Gastroesophageal sphincter (tissue), 3 donors: ENCODE measurements at regions not wholly inside any gene's neighbourhood (a gene's known extent, or its start where the extent isn't known, plus 50 kb on each side); places are given as distances from the start of the nearest gene placed in this dataset.

ENCODE experiments used
- POLR2A ChIP-seq, 2 donors: fragments of 450-650 bp; IDR thresholded peaks; one replicate each; pipeline ENCODE4 v1.6.1; 2017; ENCODE audit warnings: antibody characterized with exemption in 2 of 2, mild to moderate bottlenecking in 2 of 2, moderate library complexity in 1 of 2
- POLR2AphosphoS5 ChIP-seq: sonication (generic); formaldehyde crosslinking; IDR thresholded peaks from one replicate; pipeline ENCODE4 v1.6.1; 2017; ENCODE audit warnings: antibody characterized with exemption
- TF ChIP-seq, protein P1 (sequence below), 4 experiments: fragments of 200-600 bp in 2 of 4; fragments of 450-650 bp in 2 of 4; sonication (generic) in 1 of 4; IDR thresholded peaks; one replicate each; pipeline ENCODE4 v1.5.1; 2017 to 2019; ENCODE audit warnings: antibody characterized with exemption in 4 of 4, mild to moderate bottlenecking in 2 of 4, moderate library complexity in 2 of 4

DNA sequence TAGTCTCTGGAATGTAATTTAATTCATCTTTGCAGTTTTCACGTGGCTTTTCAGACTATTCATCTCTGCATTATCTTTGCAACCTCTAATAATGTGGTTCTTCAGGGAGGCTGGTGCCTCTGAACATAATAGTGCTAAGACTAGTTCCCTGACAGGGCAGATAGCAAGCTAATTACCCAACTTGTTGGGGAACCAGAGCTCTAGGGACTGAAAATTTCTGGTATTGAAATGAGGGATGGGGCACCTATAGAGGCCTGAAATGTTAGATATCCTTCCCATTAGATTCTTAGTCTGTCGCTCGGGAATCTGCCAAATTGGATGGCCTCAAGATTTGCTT, 693.6 kb upstream of the MAP3K7 start:
- TF ChIP-seq, protein P1, sequence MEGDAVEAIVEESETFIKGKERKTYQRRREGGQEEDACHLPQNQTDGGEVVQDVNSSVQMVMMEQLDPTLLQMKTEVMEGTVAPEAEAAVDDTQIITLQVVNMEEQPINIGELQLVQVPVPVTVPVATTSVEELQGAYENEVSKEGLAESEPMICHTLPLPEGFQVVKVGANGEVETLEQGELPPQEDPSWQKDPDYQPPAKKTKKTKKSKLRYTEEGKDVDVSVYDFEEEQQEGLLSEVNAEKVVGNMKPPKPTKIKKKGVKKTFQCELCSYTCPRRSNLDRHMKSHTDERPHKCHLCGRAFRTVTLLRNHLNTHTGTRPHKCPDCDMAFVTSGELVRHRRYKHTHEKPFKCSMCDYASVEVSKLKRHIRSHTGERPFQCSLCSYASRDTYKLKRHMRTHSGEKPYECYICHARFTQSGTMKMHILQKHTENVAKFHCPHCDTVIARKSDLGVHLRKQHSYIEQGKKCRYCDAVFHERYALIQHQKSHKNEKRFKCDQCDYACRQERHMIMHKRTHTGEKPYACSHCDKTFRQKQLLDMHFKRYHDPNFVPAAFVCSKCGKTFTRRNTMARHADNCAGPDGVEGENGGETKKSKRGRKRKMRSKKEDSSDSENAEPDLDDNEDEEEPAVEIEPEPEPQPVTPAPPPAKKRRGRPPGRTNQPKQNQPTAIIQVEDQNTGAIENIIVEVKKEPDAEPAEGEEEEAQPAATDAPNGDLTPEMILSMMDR (IDR thresholded peaks at IDR 0.05) = no peak
- TF ChIP-seq POLR2AphosphoS5 (no peak), POLR2A (IDR thresholded peaks at IDR 0.05) (no peak)
